ENCODE measurements at regions not wholly inside any gene's neighbourhood (a gene's known extent, or its start where the extent isn't known, plus 50 kb on each side); places are given as distances from the start of the nearest gene placed in this dataset.
"Not testable (repeated sequence)": the region's sequence is repeated elsewhere in the genome, so short reads cannot be mapped to it uniquely, and the experiment has no call there.

GRCh38 chr13:68895696-68896095 lies 1211.9 kb upstream of the ATXN8OS start (continued):
- TF ChIP-seq RAD21 (IDR thresholded peaks at IDR 0.05 in 1 of 2, conservative IDR thresholded peaks at IDR 0.05 in 1 of 2; ENCODE audit: low read depth in 2 of 2, low read length in 2 of 2) (no peak), NRF1 (IDR thresholded peaks at IDR 0.05; ENCODE audit: low read depth, low read length) (no peak)

- H4K8ac ChIP-seq (ENCODE audit: extremely low read depth, insufficient read depth, low read length); H3K23ac ChIP-seq (ENCODE audit: insufficient read length); H2BK120ac ChIP-seq (replicated peaks; ENCODE audit: low read depth, low read length); H2AK5ac ChIP-seq (ENCODE audit: low read depth, low read length); H4K20me1 ChIP-seq (replicated peaks in 1 of 2; ENCODE audit: control insufficient read depth in 1 of 2, insufficient read depth in 2 of 2, low read length in 2 of 2); H3K27me3 ChIP-seq (replicated peaks in 1 of 4; ENCODE audit: control insufficient read depth in 3 of 4, extremely low read depth in 1 of 4, insufficient read depth in 3 of 4, low read length in 3 of 4); H3K23me2 ChIP-seq (ENCODE audit: low read depth, low read length); H3K79me2 ChIP-seq (ENCODE audit: control insufficient read depth in 1 of 2, insufficient read depth in 2 of 2, low read length in 2 of 2); H3K9ac ChIP-seq (replicated peaks in 1 of 4; ENCODE audit: extremely low read depth in 1 of 4, low read depth in 3 of 4, low read length in 3 of 4); CTCF ChIA-PET (ENCODE audit: partially characterized antibody); H2BK5ac ChIP-seq (ENCODE audit: low read depth, low read length); H2BK20ac ChIP-seq (ENCODE audit: low read length); H4K91ac ChIP-seq (replicated peaks; ENCODE audit: insufficient read length, low read length); H3K79me1 ChIP-seq (ENCODE audit: low read depth, low read length); H3K9me3 ChIP-seq (ENCODE audit: insufficient read depth in 2 of 2, low read depth in 1 of 2, low read length in 1 of 2); H3K18ac ChIP-seq (ENCODE audit: extremely low read depth, low read length); DNase-seq (ENCODE audit: low read depth in 1 of 2, low spot score in 2 of 2); H3K14ac ChIP-seq (ENCODE audit: insufficient read length); H3K4ac ChIP-seq (replicated peaks; ENCODE audit: insufficient read length, low read depth, low read length); POLR2A ChIA-PET (ENCODE audit: partially characterized antibody); FAIRE-seq; H3K56ac ChIP-seq (replicated peaks; ENCODE audit: insufficient read length, low read depth, low read length); H4K5ac ChIP-seq (ENCODE audit: insufficient read length, low read depth, low read length); H2BK12ac ChIP-seq (ENCODE audit: low read depth, low read length); H2BK15ac ChIP-seq (ENCODE audit: low read length); H3K4me1 ChIP-seq (replicated peaks in 1 of 4; ENCODE audit: control insufficient read depth in 3 of 4, insufficient read depth in 4 of 4, low read length in 3 of 4); H2AFZ ChIP-seq (ENCODE audit: low read length); H3K4me3 ChIP-seq (ENCODE audit: extremely low read depth in 1 of 4, insufficient read depth in 2 of 4, low read depth in 3 of 4, low read length in 4 of 4); H3K36me3 ChIP-seq (ENCODE audit: control insufficient read depth in 2 of 4, insufficient read depth in 4 of 4, low read length in 3 of 4); H3K4me2 ChIP-seq (ENCODE audit: insufficient read depth in 1 of 2, low read depth in 2 of 2, low read length in 2 of 2); H3K27ac ChIP-seq (ENCODE audit: low read depth, low read length): not testable (repeated sequence)
- 94% methylated on average over 2 of the region's 2 CpGs; no CpG with 5 or more reads in 1 of the 2 experiments for WGBS, 2 experiments (ENCODE audit: extremely low coverage in 1 of 2, insufficient coverage in 1 of 2, insufficient read length in 1 of 2, insufficient replicate concordance in 2 of 2, low coverage in 1 of 2, low lambda C conversion rate in 2 of 2, missing lambda C conversion rate in 1 of 2)
These were observed 1213.9 kb upstream of the ATXN8OS start for GRCh38 chr13:68893721-68894120.

All from H1 (cell line).